ENCODE measurements at regions not wholly inside any gene's neighbourhood (a gene's known extent, or its start where the extent isn't known, plus 50 kb on each side); places are given as distances from the start of the nearest gene placed in this dataset.
"Not testable (repeated sequence)": the region's sequence is repeated elsewhere in the genome, so short reads cannot be mapped to it uniquely, and the experiment has no call there.

DNA sequence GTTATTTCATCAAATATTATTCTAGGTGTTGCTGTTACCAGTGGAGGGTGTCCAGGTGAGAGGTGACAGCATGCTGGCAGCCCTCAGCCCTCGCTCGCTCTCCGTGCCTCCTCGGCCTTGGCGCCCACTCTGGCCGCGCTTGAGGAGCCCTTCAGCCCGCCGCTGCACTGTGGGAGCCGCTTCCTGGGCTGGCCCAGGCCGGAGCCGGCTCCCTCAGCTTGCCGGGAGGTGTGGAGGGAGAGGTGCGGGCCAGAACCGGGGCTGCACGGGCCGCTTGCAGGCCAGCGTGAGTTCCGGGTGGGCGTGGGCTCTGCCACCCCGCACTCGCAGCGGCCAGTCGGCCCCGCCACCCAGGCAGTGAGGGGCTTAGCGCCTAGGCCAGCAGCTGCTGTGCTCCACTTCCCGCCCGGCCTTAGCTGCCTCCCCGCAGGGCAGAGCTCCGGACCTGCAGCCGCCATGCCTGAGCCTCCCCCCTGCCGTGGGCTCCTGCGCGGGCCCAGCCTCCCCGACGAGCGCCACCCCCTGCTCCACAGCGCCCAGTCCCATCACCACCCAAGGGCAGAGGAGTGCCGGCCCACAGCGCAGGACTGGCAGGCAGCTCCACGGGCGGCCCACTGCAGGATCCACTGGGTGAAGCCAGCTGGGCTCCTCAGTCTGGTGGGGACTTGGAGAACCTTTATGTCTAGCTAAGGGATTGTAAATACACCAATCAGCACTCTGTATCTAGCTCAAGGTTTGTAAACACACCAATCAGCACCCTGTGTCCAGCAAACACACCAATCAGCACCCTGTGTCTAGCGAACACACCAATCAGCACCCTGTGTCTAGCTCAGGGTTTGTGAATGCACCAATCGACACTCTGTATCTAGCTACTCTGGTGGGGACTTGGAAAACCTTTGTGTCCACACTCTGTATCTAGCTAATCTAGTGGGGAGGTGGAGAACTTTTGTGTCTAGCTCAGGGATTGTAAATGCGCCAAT is 413.3 kb downstream of the HACE1 start:
- H3K4me1 ChIP-seq (ENCODE audit: control insufficient read depth in 2 of 2, insufficient read depth in 2 of 2, low read length in 2 of 2); DNase-seq (ENCODE audit: low read depth in 6 of 9, low spot score in 9 of 9); H3K9me3 ChIP-seq (ENCODE audit: control insufficient read depth in 2 of 2, insufficient read depth in 1 of 2, low read length in 1 of 2); H3K27ac ChIP-seq (ENCODE audit: low read depth in 1 of 2, low read length in 1 of 2); H3K36me3 ChIP-seq (ENCODE audit: control insufficient read depth in 2 of 2, insufficient read depth in 2 of 2, low read length in 1 of 2); H3K4me3 ChIP-seq (ENCODE audit: low read length in 2 of 2); H3K27me3 ChIP-seq (ENCODE audit: control insufficient read depth in 2 of 2, insufficient read depth in 1 of 2, low read length in 1 of 2): not testable (repeated sequence)
- 95% methylated on average over 45 of the region's 45 CpGs for WGBS

DNA sequence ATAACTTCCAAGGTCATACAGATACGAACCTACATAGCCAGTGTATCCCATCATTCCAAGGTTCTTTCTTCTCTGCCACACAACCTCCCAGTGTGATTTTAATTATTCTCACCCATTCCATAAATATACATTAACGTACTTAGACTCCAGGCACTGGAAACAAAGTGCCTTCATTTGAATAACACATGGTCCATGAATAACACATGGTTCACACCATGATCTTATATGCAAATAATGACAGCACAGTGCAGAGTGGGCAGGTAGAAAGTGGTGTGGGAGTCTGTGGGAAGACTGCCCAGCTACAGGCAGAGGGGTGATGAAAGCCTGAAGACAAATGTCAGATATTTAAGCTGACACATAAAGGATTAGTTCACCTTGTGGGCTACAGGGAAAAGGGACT is 425.2 kb downstream of the HACE1 start:
- DNase-seq (ENCODE audit: low read depth in 6 of 9, low spot score in 9 of 9) = no peak
- no peaks in the 10 kb centered on the region for H3K36me3 ChIP-seq (ENCODE audit: control insufficient read depth in 2 of 2, insufficient read depth in 2 of 2, low read length in 1 of 2)
- WGBS = 85% methylated on average over 2 of the region's 2 CpGs
- H3K9me3 ChIP-seq (ENCODE audit: control insufficient read depth in 2 of 2, insufficient read depth in 1 of 2, low read length in 1 of 2) = no peaks in the 10 kb centered on the region
- no peak overlapping the region for H3K27ac ChIP-seq (ENCODE audit: low read depth in 1 of 2, low read length in 1 of 2)
- no peaks in the 10 kb centered on the region for H3K4me1 ChIP-seq (ENCODE audit: control insufficient read depth in 2 of 2, insufficient read depth in 2 of 2, low read length in 2 of 2)
- no peak overlapping the region for H3K4me3 ChIP-seq (ENCODE audit: low read length in 2 of 2)
- no peaks in the 10 kb centered on the region for H3K27me3 ChIP-seq (ENCODE audit: control insufficient read depth in 2 of 2, insufficient read depth in 1 of 2, low read length in 1 of 2)

DNA sequence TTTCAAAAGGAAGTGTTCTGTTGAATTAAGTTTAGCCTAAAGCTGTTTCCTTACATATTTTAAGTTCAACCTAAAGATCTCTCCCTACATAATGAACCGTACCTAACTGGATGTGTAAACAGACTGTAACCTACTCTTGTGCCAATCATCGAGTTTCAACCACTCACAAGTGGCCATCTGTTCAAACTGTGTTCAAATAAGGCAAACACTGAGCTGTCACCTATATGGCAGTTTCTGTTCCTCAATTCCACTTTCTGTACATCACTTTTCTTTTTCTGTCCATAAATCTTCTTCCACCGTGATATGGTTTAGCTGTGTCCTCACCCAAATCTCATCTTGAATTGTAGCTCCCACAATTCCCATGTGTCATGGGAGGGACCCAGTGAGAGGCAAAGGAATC is 428.6 kb downstream of the HACE1 start:
- WGBS = 90% methylated on average over 3 of the region's 3 CpGs
- Histone ChIP-seq H3K9me3 (ENCODE audit: control insufficient read depth in 2 of 2, insufficient read depth in 1 of 2, low read length in 1 of 2) (no peaks in the 10 kb centered on the region), H3K36me3 (ENCODE audit: control insufficient read depth in 2 of 2, insufficient read depth in 2 of 2, low read length in 1 of 2) (no peaks in the 10 kb centered on the region), H3K27me3 (ENCODE audit: control insufficient read depth in 2 of 2, insufficient read depth in 1 of 2, low read length in 1 of 2) (no peaks in the 10 kb centered on the region), H3K4me3 (ENCODE audit: low read length in 2 of 2) (no peak overlapping the region), H3K27ac (ENCODE audit: low read depth in 1 of 2, low read length in 1 of 2) (no peak overlapping the region), H3K4me1 (ENCODE audit: control insufficient read depth in 2 of 2, insufficient read depth in 2 of 2, low read length in 2 of 2) (no peaks in the 10 kb centered on the region)
- DNase-seq (ENCODE audit: low read depth in 6 of 9, low spot score in 9 of 9) = no peak

DNA sequence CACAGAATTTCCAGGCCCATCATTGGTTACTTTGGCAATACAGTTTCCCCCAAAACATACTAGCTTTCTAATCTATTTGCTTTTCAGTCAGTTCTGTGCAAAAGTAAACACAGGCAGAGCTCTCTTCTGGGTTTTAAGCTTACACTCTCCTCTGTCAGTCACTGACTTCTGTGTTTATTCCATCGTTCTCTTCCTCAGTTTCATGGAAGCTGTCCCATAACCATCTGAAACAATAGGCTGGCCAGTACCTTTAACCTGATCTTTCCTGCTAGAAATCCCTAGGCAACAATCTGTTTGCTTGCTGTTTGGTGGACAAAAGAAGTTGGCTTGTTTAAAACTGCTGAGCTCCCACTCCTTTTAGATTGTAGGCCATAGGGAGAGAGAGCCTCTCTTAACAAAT is 431.5 kb downstream of the HACE1 start:
- Histone ChIP-seq H3K4me1 (ENCODE audit: control insufficient read depth in 2 of 2, insufficient read depth in 2 of 2, low read length in 2 of 2) (no peaks in the 10 kb centered on the region), H3K4me3 (ENCODE audit: low read length in 2 of 2) (no peak overlapping the region), H3K27me3 (ENCODE audit: control insufficient read depth in 2 of 2, insufficient read depth in 1 of 2, low read length in 1 of 2) (no peaks in the 10 kb centered on the region), H3K9me3 (ENCODE audit: control insufficient read depth in 2 of 2, insufficient read depth in 1 of 2, low read length in 1 of 2) (no peaks in the 10 kb centered on the region), H3K36me3 (ENCODE audit: control insufficient read depth in 2 of 2, insufficient read depth in 2 of 2, low read length in 1 of 2) (no peaks in the 10 kb centered on the region), H3K27ac (ENCODE audit: low read depth in 1 of 2, low read length in 1 of 2) (no peak overlapping the region)
- 70% methylated on average over 1 of the region's 1 CpG for WGBS
- DNase-seq (ENCODE audit: low read depth in 6 of 9, low spot score in 9 of 9) = no peak

DNA sequence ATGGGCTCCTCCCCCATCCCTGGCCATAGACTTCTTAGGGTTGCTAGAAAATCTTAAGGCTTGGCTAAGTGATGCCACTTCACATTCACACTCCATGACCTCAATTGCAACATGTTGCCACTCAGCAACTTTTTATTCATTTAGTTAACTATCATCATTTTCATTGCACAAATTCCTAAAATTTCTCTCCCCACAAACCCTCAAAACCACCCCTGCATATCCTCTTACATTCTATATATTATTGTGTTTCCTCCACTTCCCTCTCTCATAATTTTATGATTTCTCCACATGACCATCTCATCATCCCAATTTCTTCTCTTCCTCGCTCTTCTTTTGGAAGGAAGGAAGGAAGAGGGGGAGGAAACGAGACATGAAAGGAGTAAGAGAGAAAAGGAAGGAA is 436.0 kb downstream of the HACE1 start:
- Histone ChIP-seq H3K4me3 (ENCODE audit: low read length in 2 of 2) (no peak overlapping the region), H3K9me3 (ENCODE audit: control insufficient read depth in 2 of 2, insufficient read depth in 1 of 2, low read length in 1 of 2) (no peaks in the 10 kb centered on the region), H3K36me3 (ENCODE audit: control insufficient read depth in 2 of 2, insufficient read depth in 2 of 2, low read length in 1 of 2) (no peaks in the 10 kb centered on the region), H3K4me1 (ENCODE audit: control insufficient read depth in 2 of 2, insufficient read depth in 2 of 2, low read length in 2 of 2) (no peaks in the 10 kb centered on the region), H3K27me3 (ENCODE audit: control insufficient read depth in 2 of 2, insufficient read depth in 1 of 2, low read length in 1 of 2) (no peaks in the 10 kb centered on the region), H3K27ac (ENCODE audit: low read depth in 1 of 2, low read length in 1 of 2) (no peak overlapping the region)
- no peak for DNase-seq (ENCODE audit: low read depth in 6 of 9, low spot score in 9 of 9)
- WGBS = 93% methylated on average over 2 of the region's 2 CpGs

DNA sequence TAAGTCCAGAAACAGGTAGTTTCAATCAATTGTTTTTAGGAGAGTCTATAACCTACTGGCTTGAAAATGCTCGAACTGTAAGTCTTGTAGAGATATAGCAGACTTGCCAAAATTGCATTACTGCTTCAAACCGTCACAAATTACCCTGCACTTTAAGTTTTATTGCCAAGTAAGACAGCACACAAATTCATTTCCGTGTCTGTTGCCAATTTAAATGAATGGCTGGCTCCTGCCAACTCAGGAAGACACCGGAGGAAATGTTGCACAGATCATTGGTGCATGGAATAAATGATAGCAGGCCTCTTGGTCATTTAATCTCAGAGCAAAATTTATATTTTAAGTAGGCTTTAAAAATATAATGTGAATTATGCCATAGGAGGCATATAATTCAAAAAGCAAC is 438.1 kb downstream of the HACE1 start:
- WGBS = 77% methylated on average over 4 of the region's 4 CpGs
- DNase-seq (ENCODE audit: low read depth in 6 of 9, low spot score in 9 of 9) = no peak

DNA sequence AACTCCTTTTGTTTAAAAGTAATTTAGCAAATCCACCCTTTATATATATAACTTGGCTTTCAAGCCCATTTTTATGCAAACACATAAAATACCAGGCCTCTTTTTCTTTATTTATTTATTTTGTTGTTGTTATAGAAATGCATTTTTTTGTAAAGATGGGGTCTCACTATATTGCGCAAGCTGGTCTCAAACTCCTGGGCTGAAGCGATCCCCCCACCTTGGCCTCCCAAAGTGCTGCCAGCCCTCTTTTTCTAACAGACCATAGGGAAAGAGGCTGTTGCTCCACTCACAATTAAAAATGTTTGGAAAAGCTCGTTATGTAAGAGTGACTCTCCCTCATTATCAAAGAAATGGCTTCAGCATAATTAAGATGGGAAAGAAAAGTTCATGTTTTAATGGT is 440.9 kb downstream of the HACE1 start:
- DNase-seq (ENCODE audit: low read depth in 6 of 9, low spot score in 9 of 9) = no peak
- 94% methylated on average over 3 of the region's 3 CpGs for WGBS
- Histone ChIP-seq H3K36me3 (ENCODE audit: control insufficient read depth in 2 of 2, insufficient read depth in 2 of 2, low read length in 1 of 2) (no peaks in the 10 kb centered on the region), H3K4me3 (ENCODE audit: low read length in 2 of 2) (no peak overlapping the region), H3K4me1 (ENCODE audit: control insufficient read depth in 2 of 2, insufficient read depth in 2 of 2, low read length in 2 of 2) (no peaks in the 10 kb centered on the region), H3K27ac (ENCODE audit: low read depth in 1 of 2, low read length in 1 of 2) (no peak overlapping the region), H3K9me3 (ENCODE audit: control insufficient read depth in 2 of 2, insufficient read depth in 1 of 2, low read length in 1 of 2) (no peaks in the 10 kb centered on the region), H3K27me3 (ENCODE audit: control insufficient read depth in 2 of 2, insufficient read depth in 1 of 2, low read length in 1 of 2) (no peaks in the 10 kb centered on the region)

More for the DNA sequence above, 438.1 kb downstream of the HACE1 start:
- Histone ChIP-seq H3K4me3 (ENCODE audit: low read length in 2 of 2) (no peak overlapping the region), H3K36me3 (ENCODE audit: control insufficient read depth in 2 of 2, insufficient read depth in 2 of 2, low read length in 1 of 2) (no peaks in the 10 kb centered on the region), H3K4me1 (ENCODE audit: control insufficient read depth in 2 of 2, insufficient read depth in 2 of 2, low read length in 2 of 2) (no peaks in the 10 kb centered on the region), H3K27me3 (ENCODE audit: control insufficient read depth in 2 of 2, insufficient read depth in 1 of 2, low read length in 1 of 2) (no peaks in the 10 kb centered on the region), H3K27ac (ENCODE audit: low read depth in 1 of 2, low read length in 1 of 2) (no peak overlapping the region), H3K9me3 (ENCODE audit: control insufficient read depth in 2 of 2, insufficient read depth in 1 of 2, low read length in 1 of 2) (no peaks in the 10 kb centered on the region)

DNA sequence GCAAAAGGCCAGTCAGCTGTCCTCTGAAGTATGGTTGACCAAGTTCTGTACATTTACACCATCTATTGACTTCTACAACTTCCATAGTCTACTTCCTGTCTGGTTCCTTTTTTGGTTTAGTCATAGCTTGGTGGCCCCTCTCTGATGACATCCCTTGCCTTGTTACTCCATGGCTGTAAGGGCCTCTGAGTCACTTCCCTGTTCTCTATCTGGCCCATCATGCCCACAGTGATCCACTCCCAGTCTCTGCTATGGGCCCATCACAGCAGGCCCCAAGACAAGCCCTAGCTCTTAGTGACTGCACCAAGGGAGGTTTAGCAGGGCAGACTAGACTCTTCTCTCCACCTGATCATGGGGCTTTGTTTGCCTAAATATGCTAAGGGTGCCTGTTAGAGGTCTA is 441.6 kb downstream of the HACE1 start:
- Histone ChIP-seq H3K4me1 (ENCODE audit: control insufficient read depth in 2 of 2, insufficient read depth in 2 of 2, low read length in 2 of 2) (no peaks in the 10 kb centered on the region), H3K36me3 (ENCODE audit: control insufficient read depth in 2 of 2, insufficient read depth in 2 of 2, low read length in 1 of 2) (no peaks in the 10 kb centered on the region), H3K27ac (ENCODE audit: low read depth in 1 of 2, low read length in 1 of 2) (no peak overlapping the region), H3K27me3 (ENCODE audit: control insufficient read depth in 2 of 2, insufficient read depth in 1 of 2, low read length in 1 of 2) (no peaks in the 10 kb centered on the region), H3K9me3 (ENCODE audit: control insufficient read depth in 2 of 2, insufficient read depth in 1 of 2, low read length in 1 of 2) (no peaks in the 10 kb centered on the region), H3K4me3 (ENCODE audit: low read length in 2 of 2) (no peak overlapping the region)
- DNase-seq (ENCODE audit: low read depth in 6 of 9, low spot score in 9 of 9) = no peak

DNA sequence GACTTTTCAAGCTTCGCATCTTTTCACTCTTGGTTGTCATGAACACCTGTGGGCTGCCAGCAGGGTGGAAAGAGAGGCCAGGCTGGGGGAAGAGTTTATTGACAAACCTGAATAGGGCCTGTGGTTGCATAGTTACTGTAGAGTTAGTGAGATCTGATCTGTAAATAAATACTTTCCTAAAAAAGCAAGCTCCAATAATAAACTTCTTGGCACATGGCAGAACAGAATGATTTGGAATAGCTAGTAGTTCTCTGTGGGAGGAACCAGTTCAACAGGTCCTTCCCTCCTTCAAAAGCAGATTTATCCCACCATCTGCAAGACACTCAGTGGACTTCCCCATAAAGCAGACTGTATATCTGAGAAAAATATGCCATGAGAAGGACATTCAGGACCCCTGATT is 445.0 kb downstream of the HACE1 start:
- Histone ChIP-seq H3K36me3 (ENCODE audit: control insufficient read depth in 2 of 2, insufficient read depth in 2 of 2, low read length in 1 of 2) (no peaks in the 10 kb centered on the region), H3K4me3 (ENCODE audit: low read length in 2 of 2) (no peak overlapping the region), H3K9me3 (ENCODE audit: control insufficient read depth in 2 of 2, insufficient read depth in 1 of 2, low read length in 1 of 2) (peaks cover 0 to 3% of the 10 kb centered on the region in 2 donors), H3K27ac (ENCODE audit: low read depth in 1 of 2, low read length in 1 of 2) (no peak overlapping the region), H3K27me3 (ENCODE audit: control insufficient read depth in 2 of 2, insufficient read depth in 1 of 2, low read length in 1 of 2) (no peaks in the 10 kb centered on the region), H3K4me1 (ENCODE audit: control insufficient read depth in 2 of 2, insufficient read depth in 2 of 2, low read length in 2 of 2) (no peaks in the 10 kb centered on the region)
- WGBS = 95% methylated on average over 1 of the region's 1 CpG
- DNase-seq (ENCODE audit: low read depth in 6 of 9, low spot score in 9 of 9) = no peak
